ENCODE measurements at regions not wholly inside any gene's neighbourhood (a gene's known extent, or its start where the extent isn't known, plus 50 kb on each side); places are given as distances from the start of the nearest gene placed in this dataset.

GRCh38 chr12:107372229-107372658 lies 278.9 kb upstream of the CRY1 start (continued):
- TF ChIP-seq CHD7 (IDR thresholded peaks at IDR 0.05; ENCODE audit: insufficient replicate concordance, low read length): no peak
- TF ChIP-seq CTCF (IDR thresholded peaks at IDR 0.05; ENCODE audit: control extremely low read depth in 1 of 3, insufficient read depth in 1 of 3, low read depth in 1 of 3, low read length in 3 of 3): no peak
- no peak for TF ChIP-seq TAF7 (optimal IDR thresholded peaks at IDR 0.05; ENCODE audit: borderline replicate concordance, low read depth, low read length)
- TF ChIP-seq EZH2 (IDR thresholded peaks at IDR 0.05; ENCODE audit: low read depth, low read length, severe bottlenecking): no peak
- no peak for TF ChIP-seq POLR2AphosphoS5 (IDR thresholded peaks at IDR 0.05; ENCODE audit: low read depth, low read length)
- no peak for TF ChIP-seq SAP30 (IDR thresholded peaks at IDR 0.05; ENCODE audit: insufficient read depth, insufficient replicate concordance, low read length)
- no peak for TF ChIP-seq BRCA1 (IDR thresholded peaks at IDR 0.05; ENCODE audit: low read depth, low read length)
- TF ChIP-seq USF2 (IDR thresholded peaks at IDR 0.05; ENCODE audit: low read length): no peak

All from H1 (cell line).